ENCODE measurements at regions not wholly inside any gene's neighbourhood (a gene's known extent, or its start where the extent isn't known, plus 50 kb on each side); places are given as distances from the start of the nearest gene placed in this dataset.

DNA sequence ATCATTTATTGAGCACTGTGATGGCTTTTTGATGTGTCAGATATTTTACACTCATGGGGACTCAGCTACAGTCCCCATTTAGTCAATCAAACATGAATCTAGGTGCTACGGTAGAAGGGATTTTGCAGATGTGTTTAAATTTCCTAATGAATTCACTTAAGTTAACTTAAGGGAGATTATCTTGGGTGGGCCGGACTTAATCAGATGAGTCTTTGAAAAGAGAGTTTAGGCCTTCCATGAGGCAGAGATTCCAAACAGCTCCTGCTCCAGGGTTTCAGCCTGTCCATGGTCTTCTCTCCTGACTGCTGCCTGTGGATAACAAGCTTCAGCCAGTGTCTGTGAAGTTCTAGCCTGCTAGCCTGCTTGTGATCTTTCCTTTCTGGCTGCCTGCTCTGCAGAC lies 202.4 kb downstream of the IDS start:
- TF ChIP-seq, protein P1, sequence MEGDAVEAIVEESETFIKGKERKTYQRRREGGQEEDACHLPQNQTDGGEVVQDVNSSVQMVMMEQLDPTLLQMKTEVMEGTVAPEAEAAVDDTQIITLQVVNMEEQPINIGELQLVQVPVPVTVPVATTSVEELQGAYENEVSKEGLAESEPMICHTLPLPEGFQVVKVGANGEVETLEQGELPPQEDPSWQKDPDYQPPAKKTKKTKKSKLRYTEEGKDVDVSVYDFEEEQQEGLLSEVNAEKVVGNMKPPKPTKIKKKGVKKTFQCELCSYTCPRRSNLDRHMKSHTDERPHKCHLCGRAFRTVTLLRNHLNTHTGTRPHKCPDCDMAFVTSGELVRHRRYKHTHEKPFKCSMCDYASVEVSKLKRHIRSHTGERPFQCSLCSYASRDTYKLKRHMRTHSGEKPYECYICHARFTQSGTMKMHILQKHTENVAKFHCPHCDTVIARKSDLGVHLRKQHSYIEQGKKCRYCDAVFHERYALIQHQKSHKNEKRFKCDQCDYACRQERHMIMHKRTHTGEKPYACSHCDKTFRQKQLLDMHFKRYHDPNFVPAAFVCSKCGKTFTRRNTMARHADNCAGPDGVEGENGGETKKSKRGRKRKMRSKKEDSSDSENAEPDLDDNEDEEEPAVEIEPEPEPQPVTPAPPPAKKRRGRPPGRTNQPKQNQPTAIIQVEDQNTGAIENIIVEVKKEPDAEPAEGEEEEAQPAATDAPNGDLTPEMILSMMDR (IDR thresholded peaks at IDR 0.05) = no peak
- TF ChIP-seq POLR2A (IDR thresholded peaks at IDR 0.05) = no peak
